Colonic mucosa (tissue), 4 donors: ENCODE measurements at regions not wholly inside any gene's neighbourhood (a gene's known extent, or its start where the extent isn't known, plus 50 kb on each side); places are given as distances from the start of the nearest gene placed in this dataset.

Experiments
- DNase-seq: peaks from one replicate; pipeline ENCODE4 v3.0.0-alpha.2; 2020
- H3K27ac ChIP-seq: fragments of 200-600 bp; one replicate; pipeline ENCODE4 v1.8.0; 2021
- H3K27me3 ChIP-seq: fragments of 200-600 bp; one replicate; pipeline ENCODE4 v1.8.0; 2021
- H3K36me3 ChIP-seq: fragments of 200-600 bp; one replicate; pipeline ENCODE4 v1.8.0; 2021
- H3K4me1 ChIP-seq: fragments of 200-600 bp; one replicate; pipeline ENCODE4 v1.8.0; 2021; ENCODE audit warnings: mild to moderate bottlenecking
- H3K4me3 ChIP-seq: fragments of 200-600 bp; one replicate; pipeline ENCODE4 v1.8.0; 2021
- H3K9ac ChIP-seq, 2 donors: one replicate each; pipeline ENCODE4 v1.7.0; 2013; ENCODE audit warnings: control low read depth in 2 of 2, low read depth in 2 of 2, low read length in 2 of 2
- H3K9me3 ChIP-seq: fragments of 200-600 bp; one replicate; pipeline ENCODE4 v1.8.0; 2021
- intact Hi-C: fragments of 100-400 bp; cut with DNase I; formaldehyde crosslinking; loops from one replicate; pipeline ENCODE4 v1.14.1; 2022
- TF ChIP-seq, protein P1 (sequence below): fragments of 200-600 bp; IDR thresholded peaks from one replicate; pipeline ENCODE4 v1.8.0; 2022; ENCODE audit warnings: antibody characterized with exemption, mild to moderate bottlenecking
- donor health status: healthy.
- donor health status: DM: no; HTN: no; CAD: no.
- donor health status: DM: no; HTN: no; CAD: no.

- Histone ChIP-seq H3K9me3 (no peaks in the 10 kb centered on the region), H3K27ac (no peak overlapping the region), H3K36me3 (no peaks in the 10 kb centered on the region), H3K4me1 (no peaks in the 10 kb centered on the region), H3K4me3 (no peak overlapping the region), H3K9ac (no peak overlapping the region), H3K27me3 (no peaks in the 10 kb centered on the region)
- intact Hi-C loops: no loop called here
- DNase-seq: no peak
- TF ChIP-seq, protein P1, sequence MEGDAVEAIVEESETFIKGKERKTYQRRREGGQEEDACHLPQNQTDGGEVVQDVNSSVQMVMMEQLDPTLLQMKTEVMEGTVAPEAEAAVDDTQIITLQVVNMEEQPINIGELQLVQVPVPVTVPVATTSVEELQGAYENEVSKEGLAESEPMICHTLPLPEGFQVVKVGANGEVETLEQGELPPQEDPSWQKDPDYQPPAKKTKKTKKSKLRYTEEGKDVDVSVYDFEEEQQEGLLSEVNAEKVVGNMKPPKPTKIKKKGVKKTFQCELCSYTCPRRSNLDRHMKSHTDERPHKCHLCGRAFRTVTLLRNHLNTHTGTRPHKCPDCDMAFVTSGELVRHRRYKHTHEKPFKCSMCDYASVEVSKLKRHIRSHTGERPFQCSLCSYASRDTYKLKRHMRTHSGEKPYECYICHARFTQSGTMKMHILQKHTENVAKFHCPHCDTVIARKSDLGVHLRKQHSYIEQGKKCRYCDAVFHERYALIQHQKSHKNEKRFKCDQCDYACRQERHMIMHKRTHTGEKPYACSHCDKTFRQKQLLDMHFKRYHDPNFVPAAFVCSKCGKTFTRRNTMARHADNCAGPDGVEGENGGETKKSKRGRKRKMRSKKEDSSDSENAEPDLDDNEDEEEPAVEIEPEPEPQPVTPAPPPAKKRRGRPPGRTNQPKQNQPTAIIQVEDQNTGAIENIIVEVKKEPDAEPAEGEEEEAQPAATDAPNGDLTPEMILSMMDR: no peak
These were observed 431.6 kb upstream of the VRK2 start for GRCh38 chr2:57614988-57615387.

DNA sequence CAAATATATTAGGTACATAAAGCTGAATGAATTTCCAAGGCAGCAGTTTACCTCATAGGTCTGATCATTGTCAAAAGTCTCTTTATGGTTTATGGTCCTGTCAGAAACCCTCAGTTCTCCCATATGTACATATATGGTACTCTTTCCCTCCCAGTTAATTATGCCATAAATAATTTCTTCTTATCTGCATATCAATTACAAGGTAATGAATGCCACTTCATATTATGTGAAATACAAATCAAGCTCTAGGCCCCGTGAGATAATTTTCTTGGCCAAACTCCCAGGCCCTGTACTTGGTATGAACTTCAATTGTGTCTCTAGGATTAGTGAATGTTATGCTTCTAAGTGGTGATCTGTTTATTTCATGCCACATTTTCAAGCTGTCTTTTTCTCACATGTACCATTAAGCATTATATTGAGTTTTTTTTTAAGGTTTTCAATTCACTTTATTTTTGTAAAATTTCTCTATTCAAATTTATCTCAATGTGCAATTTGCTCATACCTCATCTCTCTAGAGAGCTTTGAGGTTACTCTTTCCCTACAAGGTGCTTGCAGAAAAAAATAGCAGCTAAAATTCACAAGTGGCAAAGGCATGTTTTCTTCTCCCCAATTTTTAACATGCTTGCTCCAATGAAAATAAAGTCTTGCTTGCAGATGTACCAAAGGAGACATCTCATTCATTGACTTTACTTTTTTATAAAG lies 430.6 kb upstream of the VRK2 start:
- H3K27me3 ChIP-seq: no peaks in the 10 kb centered on the region
- TF ChIP-seq, protein P1: no peak

GRCh38 chr2:57617318-57617717 lies 429.3 kb upstream of the VRK2 start:
- intact Hi-C loops: no loop called here
- Histone ChIP-seq H3K4me3 (no peak overlapping the region), H3K9ac (no peak overlapping the region), H3K36me3 (no peaks in the 10 kb centered on the region), H3K9me3 (no peaks in the 10 kb centered on the region), H3K27me3 (no peaks in the 10 kb centered on the region), H3K27ac (no peak overlapping the region), H3K4me1 (no peaks in the 10 kb centered on the region)
- TF ChIP-seq, protein P1: no peak
- DNase-seq: no peak

More for the DNA sequence above, 430.6 kb upstream of the VRK2 start:
- DNase-seq: no peak
- no peak overlapping the region for H3K4me3 ChIP-seq
- H3K4me1 ChIP-seq: no peaks in the 10 kb centered on the region
- intact Hi-C loops: no loop called here
- H3K9me3 ChIP-seq: no peaks in the 10 kb centered on the region
- H3K27ac ChIP-seq: no peak overlapping the region
- no peak overlapping the region for H3K9ac ChIP-seq
- no peaks in the 10 kb centered on the region for H3K36me3 ChIP-seq

- Histone ChIP-seq H3K36me3 (no peaks in the 10 kb centered on the region), H3K9me3 (no peaks in the 10 kb centered on the region), H3K27ac (no peak overlapping the region), H3K4me1 (no peaks in the 10 kb centered on the region), H3K9ac (no peak overlapping the region), H3K4me3 (no peak overlapping the region), H3K27me3 (no peaks in the 10 kb centered on the region)
- intact Hi-C loops: no loop called here
- no peak for DNase-seq
- TF ChIP-seq, protein P1: no peak
These were observed 425.4 kb upstream of the VRK2 start for GRCh38 chr2:57621122-57621663.

- Histone ChIP-seq H3K9me3 (no peaks in the 10 kb centered on the region), H3K36me3 (no peaks in the 10 kb centered on the region), H3K27ac (no peak overlapping the region), H3K27me3 (no peaks in the 10 kb centered on the region), H3K4me3 (no peak overlapping the region), H3K4me1 (no peaks in the 10 kb centered on the region), H3K9ac (no peak overlapping the region)
- no peak for DNase-seq
- TF ChIP-seq, protein P1: no peak
- intact Hi-C loops: no loop called here
These were observed 424.6 kb upstream of the VRK2 start for GRCh38 chr2:57622009-57622408.
